ENCODE measurements at regions not wholly inside any gene's neighbourhood (a gene's known extent, or its start where the extent isn't known, plus 50 kb on each side); places are given as distances from the start of the nearest gene placed in this dataset.

- TF ChIP-seq, protein P1, sequence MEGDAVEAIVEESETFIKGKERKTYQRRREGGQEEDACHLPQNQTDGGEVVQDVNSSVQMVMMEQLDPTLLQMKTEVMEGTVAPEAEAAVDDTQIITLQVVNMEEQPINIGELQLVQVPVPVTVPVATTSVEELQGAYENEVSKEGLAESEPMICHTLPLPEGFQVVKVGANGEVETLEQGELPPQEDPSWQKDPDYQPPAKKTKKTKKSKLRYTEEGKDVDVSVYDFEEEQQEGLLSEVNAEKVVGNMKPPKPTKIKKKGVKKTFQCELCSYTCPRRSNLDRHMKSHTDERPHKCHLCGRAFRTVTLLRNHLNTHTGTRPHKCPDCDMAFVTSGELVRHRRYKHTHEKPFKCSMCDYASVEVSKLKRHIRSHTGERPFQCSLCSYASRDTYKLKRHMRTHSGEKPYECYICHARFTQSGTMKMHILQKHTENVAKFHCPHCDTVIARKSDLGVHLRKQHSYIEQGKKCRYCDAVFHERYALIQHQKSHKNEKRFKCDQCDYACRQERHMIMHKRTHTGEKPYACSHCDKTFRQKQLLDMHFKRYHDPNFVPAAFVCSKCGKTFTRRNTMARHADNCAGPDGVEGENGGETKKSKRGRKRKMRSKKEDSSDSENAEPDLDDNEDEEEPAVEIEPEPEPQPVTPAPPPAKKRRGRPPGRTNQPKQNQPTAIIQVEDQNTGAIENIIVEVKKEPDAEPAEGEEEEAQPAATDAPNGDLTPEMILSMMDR (IDR thresholded peaks at IDR 0.05; ENCODE audit: low read depth, low read length, missing control alignments): no peak
- H3K4me3 ChIP-seq (ENCODE audit: low read depth, low read length): no peak overlapping the region
- in situ Hi-C loops (cut with HindIII; ENCODE audit: low sequenced_read_pairs): no loop called here
- DNase-seq (ENCODE audit: low read depth): no peak
Measured at GRCh38 chr2:222796413-222797103, 64.3 kb upstream of the ACSL3 start.

- H3K4me3 ChIP-seq (ENCODE audit: low read depth, low read length): no peak overlapping the region
- in situ Hi-C loops (cut with HindIII; ENCODE audit: low sequenced_read_pairs): no loop called here
- peak; percentile 35 for DNase-seq (ENCODE audit: low read depth)
- TF ChIP-seq, protein P1 (IDR thresholded peaks at IDR 0.05; ENCODE audit: low read depth, low read length, missing control alignments): peak; percentile 52
Measured at GRCh38 chr2:222797261-222797660, 63.6 kb upstream of the ACSL3 start.

DNA sequence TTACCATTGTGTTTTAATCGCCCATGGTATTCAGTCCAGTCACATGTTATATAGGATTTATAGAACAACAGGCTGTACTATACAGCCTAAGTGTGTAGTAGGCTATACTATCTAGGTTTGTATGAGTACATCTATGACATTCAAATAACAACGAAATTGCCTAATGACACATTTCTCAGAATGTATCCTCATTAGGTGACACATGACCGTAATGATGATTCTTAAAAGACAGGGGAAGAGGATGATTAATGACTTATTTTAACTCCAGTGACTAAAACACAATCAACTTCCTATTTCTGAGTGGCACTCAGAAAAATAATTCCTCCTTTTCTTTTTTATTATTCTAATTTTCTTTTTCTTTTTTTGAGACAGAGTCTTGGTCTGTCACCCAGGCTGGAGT lies 63.0 kb upstream of the ACSL3 start:
- TF ChIP-seq, protein P1 (IDR thresholded peaks at IDR 0.05; ENCODE audit: low read depth, low read length, missing control alignments): no peak
- in situ Hi-C loops (cut with HindIII; ENCODE audit: low sequenced_read_pairs): no loop called here
- DNase-seq (ENCODE audit: low read depth): no peak
- no peak overlapping the region for H3K4me3 ChIP-seq (ENCODE audit: low read depth, low read length)

- TF ChIP-seq, protein P1 (IDR thresholded peaks at IDR 0.05; ENCODE audit: low read depth, low read length, missing control alignments): no peak
- DNase-seq (ENCODE audit: low read depth): no peak
- in situ Hi-C loops (cut with HindIII; ENCODE audit: low sequenced_read_pairs): no loop called here
- H3K4me3 ChIP-seq (ENCODE audit: low read depth, low read length): no peak overlapping the region
Measured at GRCh38 chr2:222798528-222798927, 62.3 kb upstream of the ACSL3 start.

DNA sequence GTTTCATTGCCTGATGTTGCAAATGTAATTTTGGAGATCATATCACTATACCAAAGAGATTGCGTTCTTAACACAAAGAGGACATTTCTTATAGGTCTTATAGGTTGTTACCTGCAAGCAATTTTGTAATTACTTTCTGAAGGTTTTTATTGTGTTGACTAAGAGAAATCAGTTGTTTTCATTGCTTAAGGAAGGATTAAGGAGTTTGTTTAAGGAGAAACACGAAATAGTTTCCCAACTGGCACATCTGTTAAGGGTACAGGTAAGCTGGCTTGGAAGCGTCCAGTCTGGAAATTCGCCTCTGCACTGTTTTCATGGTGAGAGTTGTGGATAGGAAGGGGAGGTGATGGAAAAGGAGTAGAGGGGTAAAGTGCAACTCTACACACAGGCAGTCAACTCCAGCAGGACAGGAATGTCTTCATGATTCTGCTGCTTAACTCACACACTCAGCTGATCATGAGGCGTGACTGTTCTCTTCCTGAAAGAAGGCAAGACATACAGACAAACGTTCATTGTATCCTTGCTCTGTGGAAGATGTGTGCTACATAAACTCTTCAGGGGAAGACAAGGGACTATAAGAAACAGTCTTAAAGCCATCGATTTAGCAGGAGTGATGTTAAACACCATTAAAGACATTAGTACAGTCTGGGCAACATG lies 61.4 kb upstream of the ACSL3 start:
- no peak for DNase-seq (ENCODE audit: low read depth)
- TF ChIP-seq, protein P1 (IDR thresholded peaks at IDR 0.05; ENCODE audit: low read depth, low read length, missing control alignments): no peak
- in situ Hi-C loops (cut with HindIII; ENCODE audit: low sequenced_read_pairs): no loop called here
- H3K4me3 ChIP-seq (ENCODE audit: low read depth, low read length): no peak overlapping the region

- TF ChIP-seq, protein P1 (IDR thresholded peaks at IDR 0.05; ENCODE audit: low read depth, low read length, missing control alignments): no peak
- in situ Hi-C loops (cut with HindIII; ENCODE audit: low sequenced_read_pairs): no loop called here
- no peak overlapping the region for H3K4me3 ChIP-seq (ENCODE audit: low read depth, low read length)
- no peak for DNase-seq (ENCODE audit: low read depth)
Measured at GRCh38 chr2:222802514-222803196, 58.2 kb upstream of the ACSL3 start.

Data from astrocyte of the cerebellum (primary cell).